HFFc6 (cell line): ENCODE measurements at regions not wholly inside any gene's neighbourhood (a gene's known extent, or its start where the extent isn't known, plus 50 kb on each side); places are given as distances from the start of the nearest gene placed in this dataset.

Source experiments
- DNase-seq: peaks from one replicate; pipeline ENCODE4 v3.0.0-alpha.2; 2018
- H3K27ac Mint-ChIP-seq: 2 replicates; pipeline ENCODE4 v1.8.0; 2020; ENCODE audit warnings: mild to moderate bottlenecking, mixed read lengths
- H3K27me3 Mint-ChIP-seq: 2 replicates; pipeline ENCODE4 v1.8.0; 2021; ENCODE audit warnings: mild to moderate bottlenecking, moderate library complexity, mixed read lengths; ENCODE audit not compliant: insufficient read depth
- H3K36me3 Mint-ChIP-seq: 2 replicates; pipeline ENCODE4 v1.8.0; 2021; ENCODE audit warnings: low read depth, mixed read lengths
- H3K4me1 Mint-ChIP-seq: 2 replicates; pipeline ENCODE4 v1.8.0; 2020; ENCODE audit warnings: low read depth, mixed read lengths
- H3K4me3 Mint-ChIP-seq: 2 replicates; pipeline ENCODE4 v1.8.0; 2020; ENCODE audit warnings: mild to moderate bottlenecking, moderate library complexity, mixed read lengths
- H3K9me3 Mint-ChIP-seq: 2 replicates; pipeline ENCODE4 v1.8.0; 2020; ENCODE audit warnings: mild to moderate bottlenecking, mixed read lengths
- TF ChIP-seq, protein P1 (sequence below): fragments of 200-600 bp; sonication (generic); IDR thresholded peaks from 2 replicates; pipeline ENCODE4 v1.5.0; 2021; ENCODE audit warnings: antibody characterized with exemption, mild to moderate bottlenecking

DNA sequence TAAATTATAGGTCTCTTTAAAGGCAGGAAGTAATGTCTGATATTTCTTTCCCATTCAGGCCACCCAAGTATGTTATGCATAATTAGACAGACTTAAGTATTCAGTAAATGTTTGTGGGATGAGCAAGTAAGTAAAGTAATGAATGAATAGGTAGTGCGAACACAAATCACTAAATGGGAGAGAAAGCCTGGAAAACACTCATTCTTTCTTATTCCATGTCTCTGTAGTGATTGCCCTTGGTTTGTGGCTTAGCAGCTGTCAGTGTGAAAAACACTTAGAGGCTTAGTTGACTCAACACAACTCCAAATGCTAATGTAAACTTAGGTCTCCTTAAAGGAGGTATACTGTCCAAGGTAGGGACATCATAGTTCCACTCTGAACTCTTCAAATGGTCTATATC is 182.5 kb downstream of the ZC3H11B start:
- no peak overlapping the region for H3K4me3 Mint-ChIP-seq
- H3K9me3 Mint-ChIP-seq = peaks cover 12% of the 10 kb centered on the region; the same call in 1 of the 2 replicates
- peaks cover 5% of the 10 kb centered on the region; the same call in 1 of the 2 replicates for H3K4me1 Mint-ChIP-seq
- no peaks in the 10 kb centered on the region for H3K36me3 Mint-ChIP-seq
- no peaks in the 10 kb centered on the region for H3K27me3 Mint-ChIP-seq
- no peak for DNase-seq
- TF ChIP-seq, protein P1, sequence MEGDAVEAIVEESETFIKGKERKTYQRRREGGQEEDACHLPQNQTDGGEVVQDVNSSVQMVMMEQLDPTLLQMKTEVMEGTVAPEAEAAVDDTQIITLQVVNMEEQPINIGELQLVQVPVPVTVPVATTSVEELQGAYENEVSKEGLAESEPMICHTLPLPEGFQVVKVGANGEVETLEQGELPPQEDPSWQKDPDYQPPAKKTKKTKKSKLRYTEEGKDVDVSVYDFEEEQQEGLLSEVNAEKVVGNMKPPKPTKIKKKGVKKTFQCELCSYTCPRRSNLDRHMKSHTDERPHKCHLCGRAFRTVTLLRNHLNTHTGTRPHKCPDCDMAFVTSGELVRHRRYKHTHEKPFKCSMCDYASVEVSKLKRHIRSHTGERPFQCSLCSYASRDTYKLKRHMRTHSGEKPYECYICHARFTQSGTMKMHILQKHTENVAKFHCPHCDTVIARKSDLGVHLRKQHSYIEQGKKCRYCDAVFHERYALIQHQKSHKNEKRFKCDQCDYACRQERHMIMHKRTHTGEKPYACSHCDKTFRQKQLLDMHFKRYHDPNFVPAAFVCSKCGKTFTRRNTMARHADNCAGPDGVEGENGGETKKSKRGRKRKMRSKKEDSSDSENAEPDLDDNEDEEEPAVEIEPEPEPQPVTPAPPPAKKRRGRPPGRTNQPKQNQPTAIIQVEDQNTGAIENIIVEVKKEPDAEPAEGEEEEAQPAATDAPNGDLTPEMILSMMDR = no peak
- no peak overlapping the region for H3K27ac Mint-ChIP-seq

DNA sequence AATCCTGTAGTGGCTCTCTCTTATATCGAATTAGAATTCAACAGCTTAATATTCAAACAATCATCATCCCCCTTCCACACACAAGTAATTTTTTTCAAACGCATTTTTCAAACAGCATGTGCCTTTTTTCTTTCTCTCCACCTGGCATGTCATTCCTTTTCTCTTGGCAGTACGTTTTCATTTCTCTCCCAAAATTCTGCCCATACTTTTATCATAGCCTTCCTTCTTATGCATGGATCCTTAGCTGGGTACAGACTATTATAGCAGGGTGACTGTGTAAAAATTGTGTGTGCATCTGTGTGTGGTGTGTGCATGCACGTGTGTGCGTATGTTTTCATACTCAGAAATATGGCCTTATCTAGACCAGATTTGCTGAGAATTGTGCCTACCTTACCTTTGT is 184.3 kb downstream of the ZC3H11B start:
- H3K4me3 Mint-ChIP-seq = no peak overlapping the region
- TF ChIP-seq, protein P1 = no peak
- DNase-seq = no peak
- H3K4me1 Mint-ChIP-seq = peaks cover 5% of the 10 kb centered on the region; the same call in 1 of the 2 replicates
- H3K27ac Mint-ChIP-seq = no peak overlapping the region
- H3K27me3 Mint-ChIP-seq = no peaks in the 10 kb centered on the region
- H3K9me3 Mint-ChIP-seq = peaks cover 12% of the 10 kb centered on the region; the same call in 1 of the 2 replicates
- no peaks in the 10 kb centered on the region for H3K36me3 Mint-ChIP-seq

DNA sequence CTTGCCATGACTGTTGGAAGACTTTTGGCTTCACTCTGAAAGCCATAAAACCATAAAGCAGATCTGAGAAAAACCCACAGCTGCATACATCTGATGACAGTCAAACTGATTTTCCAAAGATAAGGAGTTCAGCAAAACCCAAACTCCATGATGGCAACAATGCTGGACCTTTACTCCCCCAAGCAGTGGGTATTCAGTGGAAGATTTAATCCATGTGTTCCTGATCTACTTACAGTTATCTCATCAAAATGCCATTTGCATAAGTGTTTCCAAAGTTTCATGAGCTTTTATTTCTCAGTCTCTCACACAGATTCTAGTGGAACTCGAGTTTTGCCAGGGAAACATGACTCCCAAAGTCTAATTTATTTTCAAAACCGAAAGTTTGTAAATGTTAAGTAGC is 184.9 kb downstream of the ZC3H11B start:
- no peak overlapping the region for H3K27ac Mint-ChIP-seq
- H3K27me3 Mint-ChIP-seq = no peaks in the 10 kb centered on the region
- peaks cover 5% of the 10 kb centered on the region; the same call in 1 of the 2 replicates for H3K4me1 Mint-ChIP-seq
- peak; percentile 9 for DNase-seq
- H3K36me3 Mint-ChIP-seq = no peaks in the 10 kb centered on the region
- TF ChIP-seq, protein P1 = no peak
- no peak overlapping the region; the same call in 1 of the 2 replicates for H3K4me3 Mint-ChIP-seq
- H3K9me3 Mint-ChIP-seq = peaks cover 12% of the 10 kb centered on the region; the same call in 1 of the 2 replicates

DNA sequence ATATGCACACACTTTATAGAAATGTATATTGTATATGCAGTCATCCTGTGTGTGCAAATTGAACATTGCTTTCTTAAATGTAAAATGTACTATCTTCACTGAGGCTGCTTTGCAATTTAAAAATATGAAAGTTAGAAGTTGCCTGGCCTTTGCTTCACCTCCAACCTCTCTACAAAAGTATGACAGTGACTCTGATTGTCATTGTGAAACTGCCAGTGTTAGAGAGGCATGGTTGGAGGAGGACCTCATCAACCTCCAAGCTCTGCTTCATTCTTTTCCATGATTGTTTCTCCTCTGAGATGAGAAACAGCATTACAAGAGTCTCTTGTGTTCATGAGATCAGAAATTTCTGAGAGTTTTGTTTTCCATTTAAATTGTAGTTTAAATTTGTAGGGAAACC is 185.5 kb downstream of the ZC3H11B start:
- no peaks in the 10 kb centered on the region for H3K36me3 Mint-ChIP-seq
- no peaks in the 10 kb centered on the region for H3K27me3 Mint-ChIP-seq
- no peak for DNase-seq
- TF ChIP-seq, protein P1 = no peak
- H3K9me3 Mint-ChIP-seq = peaks cover 12% of the 10 kb centered on the region; the same call in 1 of the 2 replicates
- no peak overlapping the region for H3K4me3 Mint-ChIP-seq
- peaks cover 5% of the 10 kb centered on the region; the same call in 1 of the 2 replicates for H3K4me1 Mint-ChIP-seq
- H3K27ac Mint-ChIP-seq = no peak overlapping the region

DNA sequence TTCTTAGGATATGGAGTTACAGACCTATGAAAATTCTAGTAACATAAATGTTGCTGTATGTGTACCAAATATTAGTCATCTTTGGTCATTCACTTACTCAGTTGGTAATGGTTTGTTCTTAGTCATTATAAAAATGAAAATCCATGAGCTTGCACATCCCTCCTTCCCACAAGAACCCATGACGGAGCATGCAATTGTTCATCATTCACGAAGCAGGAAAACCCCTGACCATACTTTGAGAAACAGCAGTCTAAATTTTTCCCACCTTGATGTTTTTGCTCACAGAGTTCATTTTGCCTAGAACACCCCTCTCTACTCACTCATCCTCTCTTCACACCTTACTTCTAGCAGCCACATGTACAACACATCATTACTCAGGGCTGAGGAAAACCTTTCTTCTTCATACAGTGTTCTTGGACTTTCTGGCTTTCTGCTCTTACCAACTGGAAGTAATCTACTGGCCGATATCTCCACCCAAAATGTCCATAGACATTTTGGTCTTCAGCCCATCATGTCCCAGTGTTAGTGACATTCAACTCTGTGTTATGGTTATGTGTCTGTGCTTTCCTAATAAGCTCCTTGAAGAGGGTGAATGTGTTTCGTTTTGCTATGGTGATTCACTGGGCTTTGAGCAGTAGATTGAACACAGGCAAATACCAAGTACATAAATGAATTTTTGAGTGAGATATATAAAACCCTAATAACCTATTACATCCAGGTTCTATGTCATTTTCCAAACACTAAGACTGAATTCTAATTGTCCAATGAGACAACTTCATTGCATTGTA is 189.9 kb downstream of the ZC3H11B start:
- Mint-ChIP-seq H3K4me1 (peaks cover under 1% of the 10 kb centered on the region; the same call in 1 of the 2 replicates), H3K9me3 (no peaks in the 10 kb centered on the region), H3K27me3 (peaks cover 2% of the 10 kb centered on the region; the same call in 1 of the 2 replicates), H3K27ac (no peak overlapping the region), H3K4me3 (no peak overlapping the region), H3K36me3 (no peaks in the 10 kb centered on the region)
- no peak for DNase-seq
- TF ChIP-seq, protein P1 = no peak
